RWPE1 (cell line): ENCODE measurements at regions not wholly inside any gene's neighbourhood (a gene's known extent, or its start where the extent isn't known, plus 50 kb on each side); places are given as distances from the start of the nearest gene placed in this dataset.

Experiments
- CTCF ChIA-PET: fragments of 350-600 bp; sonication (Branson Sonifier 250); formaldehyde crosslinking; extraction: SDS; loops from one replicate; lab custom pipeline; 2021; lab: Yijun Ruan, JAX
- POLR2A ChIA-PET: fragments of 400-600 bp; formaldehyde crosslinking; extraction: SDS; loops from one replicate; lab custom pipeline; 2020; ENCODE audit warnings: antibody characterized with exemption; ENCODE audit not compliant: low non-redundant PET; lab: Yijun Ruan, JAX
- DNase-seq: peaks from one replicate; pipeline ENCODE4 v3.0.0; 2012; ENCODE audit warnings: low spot score
- H3K27ac ChIP-seq: fragments of 450-650 bp; 2 replicates; pipeline ENCODE4 v1.5.1; 2017
- TF ChIP-seq, protein P1 (sequence below): fragments of 450-650 bp; conservative IDR thresholded peaks from 2 replicates; pipeline ENCODE4 v1.5.1; 2017; ENCODE audit warnings: low read depth, mild to moderate bottlenecking

- CTCF ChIA-PET, result no interaction called here
- H3K27ac ChIP-seq, result no peak overlapping the region
- no peak for DNase-seq
- POLR2A ChIA-PET, result no interaction called here
- TF ChIP-seq, protein P1, sequence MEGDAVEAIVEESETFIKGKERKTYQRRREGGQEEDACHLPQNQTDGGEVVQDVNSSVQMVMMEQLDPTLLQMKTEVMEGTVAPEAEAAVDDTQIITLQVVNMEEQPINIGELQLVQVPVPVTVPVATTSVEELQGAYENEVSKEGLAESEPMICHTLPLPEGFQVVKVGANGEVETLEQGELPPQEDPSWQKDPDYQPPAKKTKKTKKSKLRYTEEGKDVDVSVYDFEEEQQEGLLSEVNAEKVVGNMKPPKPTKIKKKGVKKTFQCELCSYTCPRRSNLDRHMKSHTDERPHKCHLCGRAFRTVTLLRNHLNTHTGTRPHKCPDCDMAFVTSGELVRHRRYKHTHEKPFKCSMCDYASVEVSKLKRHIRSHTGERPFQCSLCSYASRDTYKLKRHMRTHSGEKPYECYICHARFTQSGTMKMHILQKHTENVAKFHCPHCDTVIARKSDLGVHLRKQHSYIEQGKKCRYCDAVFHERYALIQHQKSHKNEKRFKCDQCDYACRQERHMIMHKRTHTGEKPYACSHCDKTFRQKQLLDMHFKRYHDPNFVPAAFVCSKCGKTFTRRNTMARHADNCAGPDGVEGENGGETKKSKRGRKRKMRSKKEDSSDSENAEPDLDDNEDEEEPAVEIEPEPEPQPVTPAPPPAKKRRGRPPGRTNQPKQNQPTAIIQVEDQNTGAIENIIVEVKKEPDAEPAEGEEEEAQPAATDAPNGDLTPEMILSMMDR, result no peak
Measured at GRCh38 chr12:105876396-105876927, 262.3 kb downstream of the NUAK1 start.

- CTCF ChIA-PET, result interaction anchor here (0.6 to 1.3 kb wide), 3 partner anchors 109 to 411 kb away, joined by 3 to 5 read pairs (median 3); no protein-coding TSS in a partner anchor
- DNase-seq, result no peak
- TF ChIP-seq, protein P1, result no peak
- POLR2A ChIA-PET, result no interaction called here
- no peak overlapping the region for H3K27ac ChIP-seq
Measured at GRCh38 chr12:105878964-105879363, 259.8 kb downstream of the NUAK1 start.

GRCh38 chr12:105880824-105881388 lies 257.8 kb downstream of the NUAK1 start:
- no peak overlapping the region for H3K27ac ChIP-seq
- ChIA-PET CTCF (no interaction called here), POLR2A (no interaction called here)
- TF ChIP-seq, protein P1, result no peak
- no peak for DNase-seq

GRCh38 chr12:105882404-105882803 lies 256.4 kb downstream of the NUAK1 start:
- CTCF ChIA-PET, result no interaction called here
- TF ChIP-seq, protein P1, result no peak
- H3K27ac ChIP-seq, result no peak overlapping the region
- DNase-seq, result no peak
- POLR2A ChIA-PET, result no interaction called here

- POLR2A ChIA-PET, result no interaction called here
- no peak for DNase-seq
- CTCF ChIA-PET, result no interaction called here
- no peak overlapping the region for H3K27ac ChIP-seq
- TF ChIP-seq, protein P1, result no peak
Measured at GRCh38 chr12:105887131-105887530, 251.6 kb downstream of the NUAK1 start.

GRCh38 chr12:105888696-105889095 lies 250.1 kb downstream of the NUAK1 start:
- no peak for DNase-seq
- TF ChIP-seq, protein P1, result no peak
- ChIA-PET CTCF (no interaction called here), POLR2A (no interaction called here)
- no peak overlapping the region for H3K27ac ChIP-seq
